ENCODE measurements at regions not wholly inside any gene's neighbourhood (a gene's known extent, or its start where the extent isn't known, plus 50 kb on each side); places are given as distances from the start of the nearest gene placed in this dataset.

DNA sequence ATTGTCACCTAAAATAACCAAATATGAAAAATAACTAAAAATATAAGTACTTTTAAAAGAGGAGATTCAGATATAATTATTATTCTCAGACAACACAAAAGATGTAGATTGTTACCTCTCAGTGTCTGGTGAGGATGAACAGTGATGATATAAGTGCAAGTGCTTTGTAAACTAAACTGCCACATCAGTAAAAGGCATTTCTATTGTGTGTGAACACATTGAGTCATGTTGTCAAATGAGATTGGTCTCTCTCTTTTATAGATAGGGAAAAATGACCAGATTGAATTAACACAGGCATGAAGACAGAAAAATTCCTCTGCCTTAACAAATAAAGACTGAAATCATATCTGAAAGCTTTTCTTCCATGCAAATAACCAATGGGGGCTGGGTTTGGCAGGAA lies 182.4 kb upstream of the TMEFF2 start:
- H3K4me3 ChIP-seq: no peak overlapping the region
- no peak overlapping the region for H2AFZ ChIP-seq
- no peaks in the 10 kb centered on the region for H3K27me3 ChIP-seq
- H3K9me2 ChIP-seq (replicated peaks; ENCODE audit: insufficient read depth): no peaks in the 10 kb centered on the region
- TF ChIP-seq EZH2 (IDR thresholded peaks at IDR 0.05; ENCODE audit: borderline replicate concordance) (no peak), EZH2phosphoT487 (IDR thresholded peaks at IDR 0.05; ENCODE audit: low read depth, severe bottlenecking, unreplicated experiment) (no peak), CTCF (IDR thresholded peaks at IDR 0.05; ENCODE audit: poor library complexity) (no peak)
- no peaks in the 10 kb centered on the region for H3K9me3 ChIP-seq (ENCODE audit: low read depth)
- no peaks in the 10 kb centered on the region for H3K79me2 ChIP-seq
- H3K4me1 ChIP-seq (ENCODE audit: insufficient read depth): no peaks in the 10 kb centered on the region
- no peak for DNase-seq (ENCODE audit: low spot score)
- H3K27ac ChIP-seq: no peak overlapping the region
- H4K20me1 ChIP-seq (ENCODE audit: insufficient read depth, poor library complexity, severe bottlenecking): no peaks in the 10 kb centered on the region
- H3K4me2 ChIP-seq: no peak overlapping the region
- no peaks in the 10 kb centered on the region for H3K36me3 ChIP-seq (replicated peaks; ENCODE audit: insufficient read depth, low read depth)

GRCh38 chr2:192373754-192374153 lies 179.0 kb upstream of the TMEFF2 start:
- TF ChIP-seq CTCF (IDR thresholded peaks at IDR 0.05; ENCODE audit: poor library complexity): no peak
- TF ChIP-seq EZH2 (IDR thresholded peaks at IDR 0.05; ENCODE audit: borderline replicate concordance): no peak
- TF ChIP-seq EZH2phosphoT487 (IDR thresholded peaks at IDR 0.05; ENCODE audit: low read depth, severe bottlenecking, unreplicated experiment): no peak

DNA sequence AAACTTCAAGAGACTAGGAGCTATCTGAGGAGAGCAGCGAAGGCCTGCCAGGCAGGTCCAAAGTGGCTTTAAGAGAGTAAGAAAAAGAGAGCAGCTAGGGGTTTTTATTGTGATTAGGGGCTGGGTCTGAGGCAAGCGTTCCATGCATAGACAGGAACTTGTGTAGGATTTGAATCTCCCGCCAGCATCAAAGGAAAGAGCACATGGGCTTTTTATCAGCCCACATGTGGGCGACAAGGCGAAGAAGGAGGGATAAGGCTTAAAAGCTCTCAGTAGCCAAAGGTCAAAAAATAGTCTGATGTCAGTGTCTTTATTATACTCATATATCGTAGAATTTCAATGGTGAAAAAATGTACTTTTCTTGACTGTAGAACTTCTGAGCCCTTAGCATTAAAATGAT lies 178.5 kb upstream of the TMEFF2 start:
- H3K4me1 ChIP-seq (ENCODE audit: insufficient read depth): no peaks in the 10 kb centered on the region
- no peaks in the 10 kb centered on the region for H3K9me2 ChIP-seq (replicated peaks; ENCODE audit: insufficient read depth)
- H2AFZ ChIP-seq: no peak overlapping the region
- no peaks in the 10 kb centered on the region for H3K9me3 ChIP-seq (ENCODE audit: low read depth)
- H3K79me2 ChIP-seq: no peaks in the 10 kb centered on the region
- TF ChIP-seq EZH2 (IDR thresholded peaks at IDR 0.05; ENCODE audit: borderline replicate concordance): no peak
- H3K4me2 ChIP-seq: no peak overlapping the region
- WGBS (ENCODE audit: low lambda C conversion rate, missing lambda C conversion rate): 70% methylated on average over 6 of the region's 6 CpGs
- no peaks in the 10 kb centered on the region for H4K20me1 ChIP-seq (ENCODE audit: insufficient read depth, poor library complexity, severe bottlenecking)
- H3K27me3 ChIP-seq: no peaks in the 10 kb centered on the region
- no peak overlapping the region for H3K27ac ChIP-seq
- DNase-seq (ENCODE audit: low spot score): no peak
- H3K4me3 ChIP-seq: no peak overlapping the region
- H3K36me3 ChIP-seq (replicated peaks; ENCODE audit: insufficient read depth, low read depth): no peaks in the 10 kb centered on the region

More at GRCh38 chr2:192373754-192374153, 179.0 kb upstream of the TMEFF2 start:
- Histone ChIP-seq H4K20me1 (ENCODE audit: insufficient read depth, poor library complexity, severe bottlenecking) (no peaks in the 10 kb centered on the region), H3K4me1 (ENCODE audit: insufficient read depth) (no peaks in the 10 kb centered on the region), H2AFZ (no peak overlapping the region), H3K27ac (no peak overlapping the region), H3K36me3 (replicated peaks; ENCODE audit: insufficient read depth, low read depth) (no peaks in the 10 kb centered on the region), H3K4me2 (no peak overlapping the region), H3K79me2 (no peaks in the 10 kb centered on the region), H3K4me3 (no peak overlapping the region), H3K27me3 (no peaks in the 10 kb centered on the region), H3K9me2 (replicated peaks; ENCODE audit: insufficient read depth) (no peaks in the 10 kb centered on the region), H3K9me3 (ENCODE audit: low read depth) (no peaks in the 10 kb centered on the region)
- no peak for DNase-seq (ENCODE audit: low spot score)
- 67% methylated on average over 2 of the region's 2 CpGs for WGBS (ENCODE audit: low lambda C conversion rate, missing lambda C conversion rate)

DNA sequence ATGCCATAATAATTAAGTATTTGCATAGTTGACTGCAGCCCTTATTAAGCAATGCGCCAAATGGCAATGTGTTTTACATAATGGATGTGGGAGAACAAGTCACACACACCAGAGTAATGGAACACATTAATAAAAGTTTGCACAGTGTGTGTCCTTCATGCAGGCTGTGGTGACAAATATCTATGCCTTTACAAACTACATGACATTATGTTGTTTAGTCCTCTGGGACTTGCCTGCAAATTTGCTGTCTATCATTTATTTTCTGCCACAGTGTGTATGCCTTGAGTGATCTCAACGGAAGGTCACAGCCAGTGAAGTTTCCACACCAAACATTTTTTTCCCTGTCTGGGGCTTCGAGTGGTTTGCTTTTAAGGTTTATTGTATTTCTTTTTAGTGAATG lies 175.2 kb upstream of the TMEFF2 start:
- no peak overlapping the region for H3K4me2 ChIP-seq
- H3K4me3 ChIP-seq: no peak overlapping the region
- no peak overlapping the region for H2AFZ ChIP-seq
- DNase-seq (ENCODE audit: low spot score): no peak
- no peak overlapping the region for H3K27ac ChIP-seq
- WGBS (ENCODE audit: low lambda C conversion rate, missing lambda C conversion rate): 85% methylated on average over 3 of the region's 3 CpGs
- no peaks in the 10 kb centered on the region for H3K79me2 ChIP-seq
- no peaks in the 10 kb centered on the region for H3K4me1 ChIP-seq (ENCODE audit: insufficient read depth)
- H3K36me3 ChIP-seq (replicated peaks; ENCODE audit: insufficient read depth, low read depth): no peaks in the 10 kb centered on the region
- TF ChIP-seq EZH2phosphoT487 (IDR thresholded peaks at IDR 0.05; ENCODE audit: low read depth, severe bottlenecking, unreplicated experiment): no peak
- no peak for TF ChIP-seq CTCF (IDR thresholded peaks at IDR 0.05; ENCODE audit: poor library complexity)
- TF ChIP-seq EZH2 (IDR thresholded peaks at IDR 0.05; ENCODE audit: borderline replicate concordance): no peak
- no peaks in the 10 kb centered on the region for H3K9me2 ChIP-seq (replicated peaks; ENCODE audit: insufficient read depth)
- no peaks in the 10 kb centered on the region for H3K27me3 ChIP-seq
- H4K20me1 ChIP-seq (ENCODE audit: insufficient read depth, poor library complexity, severe bottlenecking): no peaks in the 10 kb centered on the region
- no peaks in the 10 kb centered on the region for H3K9me3 ChIP-seq (ENCODE audit: low read depth)

All from hepatocyte (in vitro differentiated cells).